ENCODE measurements at regions not wholly inside any gene's neighbourhood (a gene's known extent, or its start where the extent isn't known, plus 50 kb on each side); places are given as distances from the start of the nearest gene placed in this dataset.
"Not testable (repeated sequence)": the region's sequence is repeated elsewhere in the genome, so short reads cannot be mapped to it uniquely, and the experiment has no call there.

DNA sequence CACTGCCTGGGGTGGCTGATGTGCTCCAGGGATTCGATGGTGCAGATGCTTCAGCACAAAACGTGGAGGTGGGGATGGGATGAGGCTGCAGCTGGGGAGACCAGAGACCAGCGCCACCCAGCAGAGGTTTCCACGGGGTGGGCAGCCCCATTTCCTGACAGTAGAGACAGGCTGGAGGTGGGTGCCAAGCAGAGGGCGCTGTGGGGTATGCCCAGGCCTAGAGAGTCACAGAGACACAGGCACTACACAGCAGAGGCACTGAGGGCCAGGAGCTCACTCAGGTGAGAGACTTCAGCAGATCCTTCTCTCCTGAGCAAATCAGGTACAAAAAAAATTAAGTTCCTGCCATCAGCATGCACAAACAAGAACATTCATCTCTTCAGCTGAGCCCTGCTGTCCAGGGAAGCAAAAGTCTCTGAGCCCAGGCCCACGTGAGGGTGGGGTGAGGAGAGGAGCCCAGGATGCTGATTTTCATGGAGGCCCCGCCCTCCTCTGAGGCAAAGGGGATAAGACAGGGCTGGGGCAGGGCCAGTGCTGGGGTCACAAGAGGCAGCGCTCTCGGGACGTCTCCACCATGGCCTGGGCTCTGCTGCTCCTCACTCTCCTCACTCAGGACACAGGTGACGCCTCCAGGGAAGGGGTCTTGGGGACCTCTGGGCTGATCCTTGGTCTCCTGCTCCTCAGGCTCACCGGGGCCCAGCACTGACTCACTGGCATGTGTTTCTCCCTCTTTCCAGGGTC is 53.1 kb downstream of the GGTLC2 start:
- DNase-seq: no peak

DNA sequence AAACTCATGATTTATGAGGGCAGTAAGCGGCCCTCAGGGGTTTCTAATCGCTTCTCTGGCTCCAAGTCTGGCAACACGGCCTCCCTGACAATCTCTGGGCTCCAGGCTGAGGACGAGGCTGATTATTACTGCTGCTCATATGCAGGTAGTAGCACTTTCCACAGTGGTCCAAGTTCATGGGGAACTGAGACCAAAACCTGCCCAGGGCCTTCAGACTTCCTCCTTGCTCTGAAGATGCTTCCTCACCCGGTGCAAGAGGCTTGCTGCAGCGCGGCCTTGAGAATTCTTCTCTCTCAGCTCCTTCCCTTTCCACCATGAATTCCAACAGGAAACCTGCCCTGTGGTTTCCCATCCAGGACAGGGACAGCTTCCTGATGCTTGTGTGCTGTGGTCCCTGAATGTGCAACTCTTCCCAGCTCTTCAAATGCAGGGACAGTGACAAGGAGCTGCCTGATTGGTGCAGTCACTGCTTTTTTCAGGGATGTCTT is 53.9 kb downstream of the GGTLC2 start:
- no peak for DNase-seq

DNA sequence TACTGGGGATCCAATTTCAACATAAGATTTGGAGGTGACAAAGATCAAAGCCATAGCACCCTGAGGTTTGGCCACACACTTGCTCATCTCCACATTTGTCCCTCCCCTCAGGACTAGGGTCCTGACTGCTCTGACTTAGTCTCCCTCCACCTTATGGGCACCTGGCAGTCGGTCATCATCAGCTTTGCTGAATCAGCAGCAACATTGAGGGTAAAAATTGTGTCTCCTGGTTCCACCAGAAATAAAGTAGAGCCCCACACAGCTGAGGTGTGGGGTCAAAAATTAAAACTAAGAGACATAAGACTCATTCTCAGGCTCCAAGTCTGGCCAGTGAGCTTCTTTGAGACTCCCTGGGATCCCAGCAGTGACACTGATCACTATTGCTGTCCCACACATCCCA is 56.2 kb downstream of the GGTLC2 start:
- no peak for DNase-seq

DNA sequence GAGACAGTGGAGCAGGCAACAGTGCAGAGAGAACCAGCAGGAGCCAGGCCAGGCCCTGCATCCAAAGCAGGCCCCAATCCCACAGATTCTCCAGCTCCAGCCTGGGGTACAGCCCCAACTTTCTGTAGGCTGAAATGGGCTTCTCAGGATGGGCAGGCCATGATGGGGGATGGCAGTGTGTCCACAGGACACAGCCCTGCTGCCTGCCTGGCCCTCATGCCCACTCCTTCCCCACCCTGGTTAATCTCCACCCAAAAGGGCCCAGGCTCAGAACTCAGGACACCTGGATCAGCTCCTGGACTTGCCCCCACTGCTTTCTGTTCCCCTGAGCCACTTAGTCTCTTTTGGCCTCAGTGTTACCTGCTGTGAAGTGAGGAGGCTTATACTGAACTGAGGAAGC is 57.1 kb downstream of the GGTLC2 start:
- DNase-seq: not testable (repeated sequence)

DNA sequence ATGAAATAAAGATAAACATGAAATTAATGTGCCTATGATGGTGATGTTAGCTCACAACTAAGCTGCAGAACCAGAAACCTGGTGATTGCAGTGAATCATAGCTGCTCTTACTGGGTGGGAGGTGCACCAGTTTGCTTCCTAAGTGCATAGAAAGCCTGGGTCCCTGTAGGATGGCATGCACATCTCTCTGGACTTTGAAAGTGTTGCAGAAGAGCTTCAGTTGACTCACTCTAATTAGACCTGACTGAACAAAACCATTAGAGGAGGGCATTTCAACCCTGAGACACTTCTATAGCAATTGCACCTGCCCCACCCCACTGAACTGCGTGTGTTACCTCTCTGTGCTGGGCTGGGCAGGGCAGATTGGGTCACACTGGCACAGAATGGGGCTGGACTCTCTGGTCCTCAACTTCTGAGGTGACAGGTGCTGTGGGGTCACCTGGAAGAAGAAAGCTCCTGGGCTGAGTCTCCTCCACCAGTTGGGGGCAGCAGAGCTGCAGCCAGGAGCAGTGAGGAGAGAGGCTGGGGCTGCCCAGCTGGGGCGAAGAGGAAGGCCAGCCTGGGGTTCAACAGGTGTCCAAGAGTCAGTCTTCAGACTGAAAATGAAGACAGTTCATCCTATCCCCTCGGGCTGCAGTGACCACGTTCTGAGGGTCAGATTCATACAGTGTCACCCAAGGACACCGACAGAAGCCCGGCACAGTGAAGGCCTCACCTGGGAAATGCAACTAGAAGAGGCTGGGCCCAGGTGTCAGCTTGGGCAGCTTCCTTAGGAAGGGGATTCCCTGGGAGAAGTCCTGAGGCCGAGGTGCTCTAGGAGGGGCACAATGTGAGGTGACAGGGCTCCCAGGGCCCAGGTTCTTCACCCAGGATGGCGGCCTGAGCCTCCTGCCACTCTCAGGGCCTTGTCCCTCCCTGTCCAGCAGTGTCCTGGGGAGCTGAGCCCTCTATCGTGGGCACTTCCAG is 58.1 kb downstream of the GGTLC2 start:
- no peak for DNase-seq

DNA sequence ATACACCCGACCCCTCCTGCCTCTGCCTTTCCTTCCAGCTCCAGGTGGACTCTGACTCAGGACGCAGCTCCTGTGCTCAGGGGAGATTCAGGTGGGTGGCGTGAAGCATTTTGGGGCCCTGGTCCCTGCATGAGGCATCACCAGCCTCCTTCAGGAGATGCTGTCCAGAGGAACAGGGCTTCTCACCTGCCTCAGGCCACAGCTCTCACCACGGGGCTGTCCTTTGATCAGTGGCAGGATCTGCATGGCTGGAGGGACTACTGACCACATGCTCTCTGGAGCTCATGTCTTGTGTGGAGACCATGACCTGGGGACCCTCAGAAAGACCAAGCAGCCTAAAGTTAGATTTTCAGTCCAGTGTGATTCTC is 58.8 kb downstream of the GGTLC2 start:
- no peak for DNase-seq

DNA sequence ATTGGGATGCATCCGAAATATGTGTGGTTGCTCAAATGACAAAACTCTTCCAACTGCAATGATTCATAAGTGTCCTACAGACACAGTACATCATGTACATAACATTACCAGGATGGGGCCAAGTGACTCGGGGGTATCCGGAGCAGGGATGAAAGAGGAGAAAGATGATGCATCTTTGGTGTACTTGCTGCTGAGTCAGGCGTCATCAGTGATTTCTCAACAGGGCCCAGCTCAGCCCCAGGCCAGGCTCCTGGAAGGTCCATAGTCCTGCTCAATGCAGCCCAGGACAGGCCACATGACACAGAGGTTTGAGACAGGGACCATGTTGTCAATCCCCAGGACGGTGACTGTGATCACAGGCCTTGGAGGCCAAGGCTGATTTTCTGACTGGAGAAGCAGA is 59.3 kb downstream of the GGTLC2 start:
- peak; percentile 5 for DNase-seq

DNA sequence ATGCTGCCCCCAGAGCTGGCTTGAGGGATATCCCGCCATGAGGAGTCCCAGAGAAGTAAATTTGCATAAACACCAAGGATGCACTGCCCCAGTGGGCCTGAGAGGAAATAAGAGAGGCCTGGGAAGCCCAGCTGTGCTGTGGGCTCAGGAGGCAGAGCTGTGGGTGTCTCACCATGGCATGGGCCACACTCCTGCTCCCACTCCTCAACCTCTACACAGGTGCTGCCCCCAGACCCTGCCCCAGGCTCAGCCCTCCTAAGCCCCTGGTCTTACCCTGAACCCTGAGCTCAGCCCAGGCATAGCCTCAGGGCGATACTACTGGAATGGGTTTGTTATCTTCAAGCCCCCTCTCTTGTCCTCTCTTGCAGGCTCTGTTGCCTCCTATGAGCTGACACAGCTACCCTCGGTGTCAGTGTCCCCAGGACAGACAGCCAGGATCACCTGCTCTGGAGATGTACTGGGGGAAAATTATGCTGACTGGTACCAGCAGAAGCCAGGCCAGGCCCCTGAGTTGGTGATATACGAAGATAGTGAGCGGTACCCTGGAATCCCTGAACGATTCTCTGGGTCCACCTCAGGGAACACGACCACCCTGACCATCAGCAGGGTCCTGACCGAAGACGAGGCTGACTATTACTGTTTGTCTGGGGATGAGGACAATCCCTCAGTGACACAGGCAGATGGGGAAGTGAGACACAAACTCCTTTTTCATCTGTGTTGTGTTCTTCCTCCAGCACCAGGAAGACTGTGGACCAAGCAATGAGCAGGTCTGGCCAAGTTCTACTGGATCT is 59.9 kb downstream of the GGTLC2 start:
- no peak for DNase-seq

DNA sequence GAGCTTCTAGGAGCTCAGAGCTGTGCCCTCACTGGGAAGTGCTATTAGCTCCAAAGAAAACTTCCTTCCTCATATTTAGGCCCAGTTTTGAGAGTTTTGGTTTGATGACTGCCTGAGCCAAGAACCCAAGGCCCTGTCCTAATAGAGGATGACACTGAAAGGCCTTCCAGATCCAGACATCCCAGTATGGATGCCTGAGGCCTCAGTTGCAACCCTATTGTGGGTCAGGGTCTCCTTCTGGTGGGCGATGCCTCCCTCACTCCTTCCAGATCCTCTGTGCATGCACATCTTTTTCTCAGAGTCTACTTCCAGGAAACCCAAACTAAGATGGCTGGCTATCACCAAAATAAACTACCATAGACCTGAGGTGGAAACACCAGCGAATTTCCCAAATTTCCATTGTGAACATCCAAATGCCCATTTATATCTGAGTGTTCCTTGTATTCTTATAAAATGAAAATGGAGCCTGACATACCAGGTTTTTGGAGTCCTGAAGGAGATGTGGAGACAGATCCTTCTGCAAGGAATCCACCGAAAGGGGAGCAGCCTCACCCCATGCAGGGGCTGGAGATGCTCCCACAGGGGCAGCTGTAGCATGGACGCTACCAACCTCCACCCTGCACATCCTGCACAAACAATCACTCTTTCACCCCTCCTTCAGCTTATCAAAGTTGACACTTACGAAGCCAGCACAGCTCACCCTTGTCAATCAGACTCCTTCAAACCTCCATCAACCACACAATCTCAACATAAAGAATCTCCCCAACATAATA is 61.1 kb downstream of the GGTLC2 start:
- no peak for DNase-seq

DNA sequence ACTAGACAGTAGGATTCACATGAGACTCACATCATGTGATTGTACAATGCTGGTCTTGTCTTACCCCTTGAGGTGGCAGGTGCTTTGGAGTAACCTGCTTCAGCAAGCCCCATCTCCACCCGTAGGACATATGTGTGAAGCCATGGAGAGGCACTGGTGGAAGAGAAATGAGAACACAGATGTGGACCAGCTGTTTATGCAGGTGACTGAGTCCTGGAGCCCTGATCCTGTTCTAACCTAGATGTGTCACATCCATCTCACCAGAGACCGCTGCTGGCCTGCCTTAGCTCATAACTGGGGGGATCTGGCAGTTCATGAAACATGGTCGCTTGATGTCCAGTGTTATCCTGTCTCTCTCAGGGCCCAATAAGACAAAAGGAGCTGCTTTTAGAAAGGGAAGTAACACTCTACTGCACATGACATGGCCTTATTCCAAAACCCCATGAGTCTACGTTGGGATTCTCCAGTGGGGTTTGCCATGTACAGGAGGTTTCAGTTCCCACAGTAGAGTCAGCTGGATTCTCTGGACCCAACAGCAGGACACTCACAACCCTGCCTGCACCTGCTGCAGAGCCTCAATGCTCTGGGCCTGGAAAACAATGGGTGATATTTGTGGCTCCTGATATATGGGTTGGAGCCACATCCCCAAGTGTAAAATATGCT is 62.0 kb downstream of the GGTLC2 start:
- no peak for DNase-seq

DNA sequence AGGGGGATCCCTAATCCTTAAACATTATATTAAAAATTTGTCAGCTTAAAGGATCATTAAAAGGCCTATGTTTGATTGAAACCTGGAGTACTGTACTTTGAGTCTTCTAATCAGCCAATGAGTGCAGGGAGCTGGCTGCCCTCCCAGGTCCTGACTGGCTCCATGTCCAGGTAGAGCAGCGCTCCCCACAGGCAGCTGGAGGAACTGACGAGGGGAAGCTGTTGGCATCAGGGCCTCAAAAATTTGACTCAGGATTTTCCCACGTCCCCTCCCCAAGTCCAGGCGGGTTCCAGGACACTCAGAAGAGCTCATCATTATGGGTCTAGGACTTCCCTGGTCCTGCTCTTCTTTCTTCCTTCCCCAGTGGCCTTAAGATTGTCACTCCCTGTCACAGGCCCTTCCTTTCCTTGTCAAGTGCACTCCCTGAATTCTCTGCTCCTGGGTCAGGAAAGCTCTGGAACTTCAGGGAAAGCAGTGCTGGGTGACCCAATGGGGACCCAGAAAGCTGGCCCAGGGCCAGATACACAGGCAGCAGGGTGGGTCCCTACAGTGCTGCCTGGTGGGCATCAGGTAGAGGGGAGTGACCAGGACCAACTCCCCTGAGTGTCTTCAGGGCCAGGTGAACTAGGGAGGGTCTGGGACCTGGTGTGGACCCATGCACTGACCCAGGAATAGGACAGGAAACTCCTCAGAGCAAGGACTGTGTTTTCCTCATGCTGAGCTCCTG is 65.5 kb downstream of the GGTLC2 start:
- no peak for DNase-seq

DNA sequence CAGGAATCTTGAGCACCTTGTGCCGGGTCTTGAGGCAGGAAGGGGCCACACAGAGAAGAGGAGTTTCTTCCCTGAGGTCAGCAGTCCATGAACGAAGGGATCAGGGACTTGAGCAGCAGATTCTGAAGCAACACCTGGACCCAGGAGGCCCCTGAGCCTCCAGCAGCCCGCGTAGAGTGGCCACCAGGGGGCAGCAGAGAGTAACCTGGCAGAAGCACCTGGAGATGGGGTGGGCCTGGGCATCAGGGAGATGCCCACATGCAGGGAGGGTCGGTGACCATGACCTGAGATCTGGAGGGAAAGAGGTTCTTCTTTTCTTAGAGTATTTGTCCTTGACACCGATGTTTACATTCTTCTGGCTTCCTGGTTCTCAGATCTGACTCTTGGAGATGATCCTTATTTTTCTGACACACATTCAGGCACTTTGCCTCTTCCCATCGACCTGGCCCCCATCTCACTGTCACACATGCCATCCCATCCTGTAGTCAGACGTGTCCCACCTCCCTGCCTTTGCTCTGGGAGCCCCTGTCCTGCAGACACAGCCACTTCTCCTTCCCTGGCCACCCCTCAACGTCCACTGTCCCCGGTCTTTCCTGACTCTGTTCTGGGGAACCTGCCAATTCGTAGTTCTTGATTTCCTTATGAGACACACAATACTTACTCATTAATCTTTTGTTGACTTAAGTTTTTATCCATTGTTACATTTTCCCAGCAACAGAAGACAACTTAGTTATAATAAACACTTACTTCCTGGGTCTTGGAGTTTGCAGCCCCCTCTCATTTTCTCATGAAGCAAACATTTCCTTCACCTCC is 66.5 kb downstream of the GGTLC2 start:
- peak; percentile 14 for DNase-seq

DNA sequence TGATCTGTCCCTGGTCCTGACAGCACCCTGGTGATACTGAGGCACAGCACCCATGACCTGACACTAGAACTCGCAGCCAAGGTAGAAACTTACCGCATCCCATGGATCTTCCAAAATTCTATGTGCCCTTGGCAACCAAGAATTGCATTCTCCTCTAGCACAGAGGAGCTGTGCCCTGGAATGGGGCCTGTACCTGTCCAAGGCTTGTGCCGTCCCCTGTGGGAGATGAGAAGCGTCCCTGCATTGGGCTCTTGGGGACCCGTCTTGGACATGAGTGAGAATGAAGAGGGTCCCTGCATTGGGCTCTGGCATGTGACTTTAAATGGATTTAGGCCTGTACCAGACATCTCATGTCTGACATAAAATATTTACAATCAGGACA is 67.1 kb downstream of the GGTLC2 start:
- DNase-seq: no peak

DNA sequence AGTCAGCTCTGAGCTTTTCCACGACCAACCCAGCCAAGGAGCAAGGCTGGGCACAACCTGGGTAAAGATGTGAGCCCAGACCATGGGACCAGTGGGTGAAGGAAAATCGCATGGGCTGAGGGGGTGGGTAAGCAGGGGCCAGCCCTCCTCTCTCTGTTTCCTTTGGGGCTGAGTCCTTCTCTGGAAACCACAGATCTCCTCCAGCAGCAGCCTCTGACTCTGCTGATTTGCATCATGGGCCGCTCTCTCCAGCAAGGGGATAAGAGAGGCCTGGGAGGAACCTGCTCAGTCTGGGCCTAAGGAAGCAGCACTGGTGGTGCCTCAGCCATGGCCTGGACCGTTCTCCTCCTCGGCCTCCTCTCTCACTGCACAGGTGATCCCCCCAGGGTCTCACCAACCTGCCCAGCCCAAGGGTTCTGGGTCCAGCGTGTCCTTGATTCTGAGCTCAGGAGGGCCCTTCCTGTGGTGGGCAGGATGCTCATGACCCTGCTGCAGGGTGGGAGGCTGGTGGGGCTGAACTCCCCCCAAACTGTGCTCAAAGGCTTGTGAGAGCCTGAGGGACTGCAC is 67.8 kb downstream of the GGTLC2 start:
- DNase-seq: no peak

DNA sequence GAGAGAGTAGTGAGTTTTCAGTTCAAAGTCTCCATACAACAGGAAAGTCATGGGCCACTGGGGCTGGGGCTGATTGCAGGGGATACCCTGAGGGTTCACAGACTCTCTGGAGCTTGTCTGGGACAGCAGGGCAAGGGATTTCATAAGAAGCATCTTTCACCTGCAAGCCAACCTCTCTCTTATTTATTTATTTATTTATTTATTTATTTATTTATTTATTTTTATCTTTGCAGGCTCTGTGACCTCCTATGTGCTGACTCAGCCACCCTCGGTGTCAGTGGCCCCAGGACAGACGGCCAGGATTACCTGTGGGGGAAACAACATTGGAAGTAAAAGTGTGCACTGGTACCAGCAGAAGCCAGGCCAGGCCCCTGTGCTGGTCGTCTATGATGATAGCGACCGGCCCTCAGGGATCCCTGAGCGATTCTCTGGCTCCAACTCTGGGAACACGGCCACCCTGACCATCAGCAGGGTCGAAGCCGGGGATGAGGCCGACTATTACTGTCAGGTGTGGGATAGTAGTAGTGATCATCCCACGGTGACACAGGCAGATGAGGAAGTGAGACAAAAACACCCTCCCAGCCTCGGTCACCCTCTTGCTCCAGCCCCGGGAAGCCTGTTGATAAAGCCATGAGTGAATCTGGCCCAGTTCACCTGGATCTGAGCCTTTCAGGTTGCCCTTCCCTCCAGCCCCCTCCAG is 68.4 kb downstream of the GGTLC2 start:
- no peak for DNase-seq

DNA sequence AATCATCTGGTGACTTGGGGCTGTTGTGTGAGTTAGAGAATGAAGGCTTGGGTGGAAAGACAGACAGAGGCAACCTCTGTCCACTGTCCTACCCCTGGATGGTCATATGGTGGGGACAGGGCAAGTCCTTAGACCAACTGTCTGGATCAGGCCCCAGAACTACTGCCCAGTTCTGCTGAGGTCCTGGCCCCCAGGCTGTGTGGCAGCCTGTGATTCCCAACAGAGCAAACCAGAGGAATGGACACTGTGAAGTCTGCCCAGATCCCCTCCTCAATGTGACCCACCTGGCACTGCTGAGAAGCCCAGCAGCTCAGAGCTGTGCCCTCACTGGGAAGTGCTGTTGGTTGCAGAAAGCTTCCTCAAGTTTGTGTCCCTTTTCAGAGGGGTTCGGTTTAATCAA is 69.0 kb downstream of the GGTLC2 start:
- DNase-seq: no peak

DNA sequence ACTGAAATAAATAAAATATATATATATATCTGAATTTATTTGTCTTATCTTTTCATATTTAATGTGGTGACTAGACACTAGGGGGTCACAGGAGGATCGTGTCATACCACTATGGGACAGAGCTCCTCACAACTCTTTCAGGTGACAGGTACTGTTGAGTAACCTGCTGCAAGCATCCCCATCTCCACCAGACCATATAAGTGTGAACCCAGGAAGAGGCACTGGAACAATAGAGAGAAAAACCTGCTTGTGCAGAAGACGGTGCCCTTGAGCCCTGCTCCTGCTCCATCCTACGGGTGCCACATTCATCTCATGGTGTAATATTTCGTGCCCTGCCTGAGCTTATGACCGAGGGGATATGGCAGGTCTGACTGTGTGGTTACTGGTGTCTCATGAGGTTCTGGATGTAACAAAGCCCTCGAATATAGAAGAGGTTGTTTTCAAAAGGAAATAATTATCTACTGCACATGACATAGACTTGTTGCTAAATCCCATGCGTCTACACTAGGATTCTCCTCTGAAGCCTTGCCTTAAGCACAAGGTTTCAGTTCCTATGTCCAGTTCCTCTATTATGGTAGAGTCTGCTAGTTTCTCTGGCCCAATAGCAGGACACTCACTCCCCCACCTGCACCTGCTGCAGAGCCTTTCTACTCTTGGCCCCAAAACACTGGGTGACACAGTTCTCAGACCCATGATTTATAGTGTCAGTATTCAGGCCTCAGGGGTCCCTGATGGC is 70.4 kb downstream of the GGTLC2 start:
- no peak for DNase-seq

DNA sequence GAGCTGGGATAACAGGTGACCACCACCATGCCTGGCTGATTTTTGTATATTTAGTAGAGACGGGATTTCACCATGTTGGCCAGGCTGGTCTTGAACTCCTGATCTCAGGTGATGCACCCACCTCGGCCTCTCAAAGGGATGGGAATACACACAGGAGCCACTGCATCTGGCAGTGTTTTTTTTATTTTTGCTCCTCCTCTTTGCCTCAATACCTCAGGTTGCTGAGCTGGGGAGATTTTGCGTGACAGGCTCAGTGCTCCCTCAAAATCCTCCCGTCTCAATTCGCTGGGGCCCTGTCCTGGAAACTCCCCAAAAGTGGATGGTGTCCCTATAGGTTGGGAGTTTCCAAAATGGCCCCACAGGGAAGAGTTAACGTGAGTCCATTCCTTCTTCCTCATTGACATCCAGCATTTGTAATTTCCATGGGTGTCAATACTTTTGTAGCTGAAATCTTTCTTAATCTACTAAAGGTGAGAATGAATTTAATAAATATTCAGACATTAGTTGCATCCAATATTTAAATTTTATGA is 71.8 kb downstream of the GGTLC2 start:
- DNase-seq: no peak

Measured in fibroblast of skin of abdomen (primary cell).